ENCODE measurements at regions not wholly inside any gene's neighbourhood (a gene's known extent, or its start where the extent isn't known, plus 50 kb on each side); places are given as distances from the start of the nearest gene placed in this dataset.

DNA sequence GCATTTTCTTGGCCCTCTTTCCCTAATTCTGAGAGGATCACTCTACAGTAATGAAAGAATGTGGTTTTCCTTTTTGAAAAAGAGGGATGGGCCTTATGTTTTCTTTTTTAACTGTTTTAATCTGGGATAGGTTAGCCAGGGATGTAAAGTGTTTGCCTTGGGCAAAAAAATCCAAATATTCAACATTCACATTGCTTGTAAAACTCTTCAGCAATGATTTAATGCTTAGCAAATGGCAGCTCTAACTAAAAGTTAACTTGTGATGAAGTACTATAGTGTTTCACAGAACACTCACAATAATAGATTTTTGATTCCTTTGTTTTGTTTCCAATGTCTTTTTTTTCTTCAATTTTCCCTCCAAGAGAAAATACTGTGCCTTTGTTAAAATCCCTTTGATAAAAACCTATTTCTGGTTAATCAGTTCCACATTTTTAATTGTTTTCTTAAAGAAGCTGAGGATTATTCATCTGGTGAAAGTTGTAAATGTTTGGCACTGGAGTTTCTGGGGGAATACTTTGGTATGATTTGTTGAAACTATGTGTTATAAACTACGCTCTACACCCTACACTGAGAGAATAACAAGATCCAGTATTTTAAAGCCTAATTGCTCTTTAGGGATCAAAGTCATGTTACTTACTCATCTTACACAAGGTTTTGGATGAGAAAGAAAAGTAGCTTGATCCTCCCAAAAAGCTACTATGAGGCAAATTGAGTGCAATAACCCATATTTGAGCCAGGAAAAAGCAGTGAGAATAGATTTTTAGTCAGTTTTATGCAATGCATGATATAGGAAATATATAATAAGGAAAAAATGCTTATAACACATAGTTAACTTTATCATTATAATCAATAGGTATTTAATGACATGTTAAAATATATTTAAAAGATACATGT lies 335.8 kb downstream of the EPHA7 start:
- DNase-seq (ENCODE audit: low read depth, low spot score): no peak
- Histone ChIP-seq H3K9me3 (ENCODE audit: control insufficient read depth, insufficient read depth, low read length) (no peaks in the 10 kb centered on the region), H3K27me3 (ENCODE audit: control insufficient read depth, insufficient read depth, low read length) (no peaks in the 10 kb centered on the region), H3K4me3 (ENCODE audit: low read depth, low read length) (no peak overlapping the region), H3K27ac (ENCODE audit: low read depth, low read length) (no peak overlapping the region)
- ChIA-PET CTCF (no interaction called here), POLR2A (no interaction called here)
- TF ChIP-seq, protein P1, sequence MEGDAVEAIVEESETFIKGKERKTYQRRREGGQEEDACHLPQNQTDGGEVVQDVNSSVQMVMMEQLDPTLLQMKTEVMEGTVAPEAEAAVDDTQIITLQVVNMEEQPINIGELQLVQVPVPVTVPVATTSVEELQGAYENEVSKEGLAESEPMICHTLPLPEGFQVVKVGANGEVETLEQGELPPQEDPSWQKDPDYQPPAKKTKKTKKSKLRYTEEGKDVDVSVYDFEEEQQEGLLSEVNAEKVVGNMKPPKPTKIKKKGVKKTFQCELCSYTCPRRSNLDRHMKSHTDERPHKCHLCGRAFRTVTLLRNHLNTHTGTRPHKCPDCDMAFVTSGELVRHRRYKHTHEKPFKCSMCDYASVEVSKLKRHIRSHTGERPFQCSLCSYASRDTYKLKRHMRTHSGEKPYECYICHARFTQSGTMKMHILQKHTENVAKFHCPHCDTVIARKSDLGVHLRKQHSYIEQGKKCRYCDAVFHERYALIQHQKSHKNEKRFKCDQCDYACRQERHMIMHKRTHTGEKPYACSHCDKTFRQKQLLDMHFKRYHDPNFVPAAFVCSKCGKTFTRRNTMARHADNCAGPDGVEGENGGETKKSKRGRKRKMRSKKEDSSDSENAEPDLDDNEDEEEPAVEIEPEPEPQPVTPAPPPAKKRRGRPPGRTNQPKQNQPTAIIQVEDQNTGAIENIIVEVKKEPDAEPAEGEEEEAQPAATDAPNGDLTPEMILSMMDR (IDR thresholded peaks at IDR 0.05; ENCODE audit: low read depth, low read length): no peak

DNA sequence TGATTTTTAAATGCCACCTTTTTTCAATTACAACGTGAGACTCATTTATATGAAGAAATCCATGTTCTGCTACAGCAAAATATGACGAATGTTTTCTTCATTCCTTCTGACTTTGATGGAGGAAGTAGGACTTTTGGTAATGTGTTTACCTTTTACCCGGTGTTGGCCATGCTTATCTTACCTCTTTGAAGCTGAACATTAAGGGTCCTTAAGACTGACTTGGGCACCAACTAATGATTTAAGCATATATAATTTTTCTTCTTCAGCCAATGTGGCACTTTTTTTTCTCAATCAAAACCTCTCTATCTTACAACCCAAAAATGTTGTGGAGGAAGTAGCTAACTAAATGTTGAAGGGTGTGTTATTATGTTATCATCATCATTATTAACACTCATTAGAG lies 337.5 kb downstream of the EPHA7 start:
- ChIA-PET CTCF (no interaction called here), POLR2A (no interaction called here)
- TF ChIP-seq, protein P1 (IDR thresholded peaks at IDR 0.05; ENCODE audit: low read depth, low read length): no peak
- no peak for DNase-seq (ENCODE audit: low read depth, low spot score)
- Histone ChIP-seq H3K4me3 (ENCODE audit: low read depth, low read length) (no peak overlapping the region), H3K27ac (ENCODE audit: low read depth, low read length) (no peak overlapping the region), H3K27me3 (ENCODE audit: control insufficient read depth, insufficient read depth, low read length) (no peaks in the 10 kb centered on the region), H3K9me3 (ENCODE audit: control insufficient read depth, insufficient read depth, low read length) (no peaks in the 10 kb centered on the region)

DNA sequence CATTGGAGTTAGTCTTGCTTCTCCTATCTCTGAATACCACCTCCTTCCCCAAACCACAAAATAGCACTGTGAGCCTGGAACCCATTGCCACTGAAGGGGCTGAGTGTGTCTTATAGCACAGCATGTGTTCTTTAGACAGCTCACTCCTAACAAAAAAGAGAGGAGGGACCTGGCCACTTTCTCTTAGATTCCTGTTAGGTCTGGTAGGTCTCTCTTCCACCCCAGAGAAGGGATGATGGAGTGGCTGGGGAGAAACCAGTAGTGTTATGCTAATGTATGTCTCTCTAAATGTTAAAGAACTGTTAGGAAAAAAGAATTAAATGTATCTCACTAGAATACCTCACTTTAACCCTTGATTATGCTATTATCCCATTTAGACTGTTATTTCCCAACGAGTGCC lies 340.3 kb downstream of the EPHA7 start:
- ChIA-PET CTCF (no interaction called here), POLR2A (no interaction called here)
- Histone ChIP-seq H3K4me3 (ENCODE audit: low read depth, low read length) (no peak overlapping the region), H3K27ac (ENCODE audit: low read depth, low read length) (no peak overlapping the region), H3K27me3 (ENCODE audit: control insufficient read depth, insufficient read depth, low read length) (no peaks in the 10 kb centered on the region), H3K9me3 (ENCODE audit: control insufficient read depth, insufficient read depth, low read length) (no peaks in the 10 kb centered on the region)
- TF ChIP-seq, protein P1 (IDR thresholded peaks at IDR 0.05; ENCODE audit: low read depth, low read length): no peak
- no peak for DNase-seq (ENCODE audit: low read depth, low spot score)

DNA sequence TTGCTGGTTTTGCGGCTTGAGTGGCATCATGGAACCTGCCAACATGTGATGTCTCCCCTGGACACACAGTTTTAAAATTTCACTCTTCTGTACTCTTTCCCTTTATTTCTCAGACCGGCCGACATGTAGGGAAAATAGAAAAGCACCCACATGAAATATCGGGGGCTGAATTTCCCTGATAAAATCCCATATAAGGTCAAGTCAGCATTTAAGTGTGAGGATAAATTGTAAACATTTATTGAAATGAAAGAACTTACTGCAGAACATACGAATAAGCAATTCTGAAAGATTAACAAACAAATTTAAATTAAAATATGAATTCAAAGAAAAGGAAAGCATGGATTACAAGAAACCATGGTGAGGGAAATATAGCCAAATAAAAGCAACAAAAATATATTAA lies 345.5 kb downstream of the EPHA7 start:
- POLR2A ChIA-PET: no interaction called here

DNA sequence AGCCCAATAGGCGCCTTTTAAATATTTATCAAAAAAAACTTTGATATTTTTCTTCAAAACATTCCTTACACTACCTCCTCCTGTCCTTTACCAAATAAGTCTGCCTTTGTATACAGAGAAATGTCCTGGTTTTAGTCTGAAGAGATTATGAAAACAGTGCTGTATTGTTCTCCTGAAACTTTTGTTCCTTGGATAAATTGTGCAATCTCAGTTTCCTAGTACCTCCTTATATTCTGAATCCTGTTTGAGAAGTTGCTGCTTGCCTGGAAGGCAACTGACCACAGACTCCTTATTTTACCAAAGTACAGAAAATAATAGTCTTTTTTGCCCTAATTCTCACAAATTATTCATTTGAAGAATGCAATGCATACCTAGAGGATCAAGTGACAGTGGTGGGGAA lies 349.5 kb downstream of the EPHA7 start:
- Histone ChIP-seq H3K4me3 (ENCODE audit: low read depth, low read length) (no peak overlapping the region), H3K27me3 (ENCODE audit: control insufficient read depth, insufficient read depth, low read length) (no peaks in the 10 kb centered on the region), H3K27ac (ENCODE audit: low read depth, low read length) (no peak overlapping the region), H3K9me3 (ENCODE audit: control insufficient read depth, insufficient read depth, low read length) (no peaks in the 10 kb centered on the region)
- DNase-seq (ENCODE audit: low read depth, low spot score): no peak
- TF ChIP-seq, protein P1 (IDR thresholded peaks at IDR 0.05; ENCODE audit: low read depth, low read length): no peak
- POLR2A ChIA-PET: no interaction called here
- CTCF ChIA-PET: no interaction called here

More for the DNA sequence above, 345.5 kb downstream of the EPHA7 start:
- no peaks in the 10 kb centered on the region for H3K27me3 ChIP-seq (ENCODE audit: control insufficient read depth, insufficient read depth, low read length)
- no peak for DNase-seq (ENCODE audit: low read depth, low spot score)
- no peak overlapping the region for H3K4me3 ChIP-seq (ENCODE audit: low read depth, low read length)
- TF ChIP-seq, protein P1 (IDR thresholded peaks at IDR 0.05; ENCODE audit: low read depth, low read length): no peak
- H3K9me3 ChIP-seq (ENCODE audit: control insufficient read depth, insufficient read depth, low read length): no peaks in the 10 kb centered on the region
- CTCF ChIA-PET: no interaction called here
- H3K27ac ChIP-seq (ENCODE audit: low read depth, low read length): no peak overlapping the region

All from AG04450 (cell line).